GM23338 (cell line): ENCODE measurements at regions not wholly inside any gene's neighbourhood (a gene's known extent, or its start where the extent isn't known, plus 50 kb on each side); places are given as distances from the start of the nearest gene placed in this dataset.

Experiments
- ATAC-seq: fragments of 200-7000 bp; cut with Tn5 transposase; 3 replicates; pipeline ENCODE4 v1.9.1; 2020
- DNase-seq: peaks from one replicate; pipeline ENCODE4 v3.0.0-alpha.2; 2015; ENCODE audit warnings: low spot score
- H2AFZ ChIP-seq: fragments of 200-600 bp; sonication (generic); 2 replicates; pipeline ENCODE4 v1.8.0; 2016; ENCODE audit warnings: antibody characterized with exemption, mild to moderate bottlenecking, moderate library complexity
- H3F3A ChIP-seq: fragments of 200-600 bp; sonication (generic); replicated peaks from 2 replicates; pipeline ENCODE4 v1.8.0; 2017; ENCODE audit warnings: antibody characterized with exemption, mixed run types, low read depth
- H3K27ac ChIP-seq: fragments of 200-600 bp; sonication (generic); 2 replicates; pipeline ENCODE4 v1.6.1; 2016; ENCODE audit warnings: low read depth
- H3K27me3 ChIP-seq: fragments of 200-600 bp; sonication (generic); 2 replicates; pipeline ENCODE4 v1.8.0; 2016; ENCODE audit warnings: mild to moderate bottlenecking, mixed run types, moderate library complexity; ENCODE audit not compliant: insufficient read depth
- H3K36me3 ChIP-seq: fragments of 200-600 bp; sonication (generic); 2 replicates; pipeline ENCODE4 v1.8.0; 2016; ENCODE audit warnings: mild to moderate bottlenecking; ENCODE audit not compliant: insufficient read depth
- H3K4me1 ChIP-seq: fragments of 200-600 bp; sonication (generic); 2 replicates; pipeline ENCODE4 v1.8.0; 2016; ENCODE audit warnings: mild to moderate bottlenecking, moderate library complexity; ENCODE audit not compliant: insufficient read depth
- H3K4me2 ChIP-seq: fragments of 200-600 bp; sonication (generic); 2 replicates; pipeline ENCODE4 v1.7.1; 2017; ENCODE audit warnings: mixed run types
- H3K4me3 ChIP-seq: fragments of 200-600 bp; sonication (generic); 2 replicates; pipeline ENCODE4 v1.6.1; 2016; ENCODE audit warnings: mixed run types
- H3K79me2 ChIP-seq: fragments of 200-600 bp; sonication (generic); replicated peaks from 2 replicates; pipeline ENCODE4 v1.8.0; 2017; ENCODE audit warnings: mild to moderate bottlenecking; ENCODE audit not compliant: insufficient read depth
- H3K9me2 ChIP-seq: fragments of 200-600 bp; sonication (generic); 2 replicates; pipeline ENCODE4 v1.8.0; 2017; ENCODE audit not compliant: insufficient read depth
- H4K20me1 ChIP-seq: fragments of 200-600 bp; sonication (generic); replicated peaks from 2 replicates; pipeline ENCODE4 v1.8.0; 2017; ENCODE audit warnings: mild to moderate bottlenecking; ENCODE audit not compliant: insufficient read depth
- H3K27ac Mint-ChIP-seq: 2 replicates; pipeline ENCODE4 v1.8.0; 2020; ENCODE audit warnings: inconsistent platforms, mild to moderate bottlenecking, moderate library complexity, mixed read lengths
- H3K27me3 Mint-ChIP-seq: 3 replicates; pipeline ENCODE4 v1.8.0; 2022; ENCODE audit warnings: low read depth, mild to moderate bottlenecking, moderate library complexity, mixed read lengths, inconsistent platforms; ENCODE audit not compliant: insufficient read depth, poor library complexity
- H3K36me3 Mint-ChIP-seq: 3 replicates; pipeline ENCODE4 v1.8.0; 2021; ENCODE audit warnings: low read depth, mild to moderate bottlenecking, inconsistent platforms, moderate library complexity, mixed read lengths
- H3K4me1 Mint-ChIP-seq: 3 replicates; pipeline ENCODE4 v1.8.0; 2020; ENCODE audit warnings: mild to moderate bottlenecking, inconsistent platforms, mixed read lengths
- H3K4me3 Mint-ChIP-seq: 3 replicates; pipeline ENCODE4 v1.8.0; 2021; ENCODE audit warnings: moderate library complexity, mild to moderate bottlenecking, inconsistent platforms, mixed read lengths
- H3K9me3 Mint-ChIP-seq: 3 replicates; pipeline ENCODE4 v1.8.0; 2020; ENCODE audit warnings: moderate library complexity, mild to moderate bottlenecking, inconsistent platforms, mixed read lengths
- CREB1 ChIP-seq: fragments of 250-450 bp; sonication (Bioruptor Pico); IDR thresholded peaks from 2 replicates; pipeline ENCODE4 v1.5.0; 2020; ENCODE audit warnings: low read depth, mild to moderate bottlenecking, moderate library complexity
- CTCF ChIP-seq, 2 experiments: fragments of 200-600 bp in 1 of 2; sonication (generic) in 1 of 2; conservative IDR thresholded peaks; 2 replicates each; pipeline versions ENCODE4 v1.5.1 to v1.6.1; 2016 to 2017; ENCODE audit warnings: antibody characterized with exemption in 2 of 2, low read depth in 2 of 2, mild to moderate bottlenecking in 2 of 2, moderate library complexity in 1 of 2
- ETS1 ChIP-seq: IDR thresholded peaks from 2 replicates; pipeline ENCODE4 v1.6.1; 2016; ENCODE audit warnings: antibody characterized with exemption
- EZH2phosphoT487 ChIP-seq: fragments of 200-600 bp; sonication (generic); IDR thresholded peaks from one replicate; pipeline ENCODE4 v1.8.1; 2018; ENCODE audit warnings: antibody characterized with exemption; ENCODE audit not compliant: unreplicated experiment
- JUNB ChIP-seq: IDR thresholded peaks from one replicate; pipeline ENCODE4 v1.6.1; 2016; ENCODE audit warnings: antibody characterized with exemption; ENCODE audit not compliant: unreplicated experiment
- NANOG ChIP-seq: IDR thresholded peaks from 2 replicates; pipeline ENCODE4 v1.6.1; 2016; ENCODE audit warnings: antibody characterized with exemption, borderline replicate concordance
- STAT1 ChIP-seq: IDR thresholded peaks from one replicate; pipeline ENCODE4 v1.6.1; 2016; ENCODE audit warnings: antibody characterized with exemption; ENCODE audit not compliant: unreplicated experiment
- ZNF114 ChIP-seq: fragments of 250-450 bp; sonication (Bioruptor Pico); IDR thresholded peaks from 2 replicates; pipeline ENCODE4 v1.5.0; 2020; ENCODE audit warnings: mild to moderate bottlenecking, moderate library complexity
- ZNF331 ChIP-seq: fragments of 250-450 bp; sonication (Bioruptor Pico); IDR thresholded peaks from 2 replicates; pipeline ENCODE4 v1.5.0; 2020; ENCODE audit warnings: low read depth, mild to moderate bottlenecking, moderate library complexity
- ZNF462 ChIP-seq: fragments of 250-450 bp; sonication (Bioruptor Pico); IDR thresholded peaks from 2 replicates; pipeline ENCODE4 v1.5.0; 2020; ENCODE audit warnings: mild to moderate bottlenecking, moderate library complexity

GRCh38 chr5:67259548-67260215, 63.1 kb upstream of the CD180 start (continued):
- TF ChIP-seq ETS1 (no peak), NANOG (no peak), STAT1 (no peak), EZH2phosphoT487 (no peak), CREB1 (CRISPR knock-in tag) (no peak), ZNF331 (CRISPR knock-in tag) (no peak), ZNF114 (CRISPR knock-in tag) (no peak), CTCF (conservative IDR thresholded peaks at IDR 0.05; ENCODE audit: low read depth in 2 of 2) (no peak), JUNB (no peak)

GRCh38 chr5:67257500-67257899, 60.9 kb upstream of the CD180 start:
- Mint-ChIP-seq H3K4me3 (no peak overlapping the region), H3K27ac (no peak overlapping the region), H3K9me3 (0 out of 3 replicates have a peak, but pooled peaks cover under 1% of the 10 kb centered on the region), H3K27me3 (no peaks in the 10 kb centered on the region), H3K4me1 (no peaks in the 10 kb centered on the region), H3K36me3 (no peaks in the 10 kb centered on the region)
- DNase-seq (no peak), ATAC-seq (no peak)
- Histone ChIP-seq H3K27me3 (no peaks in the 10 kb centered on the region), H3K4me1 (no peaks in the 10 kb centered on the region), H3K27ac (no peak overlapping the region), H4K20me1 (no peaks in the 10 kb centered on the region), H3K4me3 (no peak overlapping the region), H3K36me3 (no peaks in the 10 kb centered on the region), H3K79me2 (no peaks in the 10 kb centered on the region), H3K9me2 (0 out of 2 replicates have a peak, but pooled peaks cover 3% of the 10 kb centered on the region), H2AFZ (no peak overlapping the region), H3K4me2 (no peak overlapping the region), H3F3A (no peaks in the 10 kb centered on the region)
- no peak for TF ChIP-seq ZNF462
- TF ChIP-seq CTCF (conservative IDR thresholded peaks at IDR 0.05; ENCODE audit: low read depth in 2 of 2): no peak
